ENCODE measurements at regions not wholly inside any gene's neighbourhood (a gene's known extent, or its start where the extent isn't known, plus 50 kb on each side); places are given as distances from the start of the nearest gene placed in this dataset.

- DNase-seq (ENCODE audit: low spot score in 2 of 2), result no peak
- Histone ChIP-seq H3K4me3 (no peak overlapping the region), H3K4me1 (no peaks in the 10 kb centered on the region), H3K9me3 (no peaks in the 10 kb centered on the region), H3K27me3 (no peaks in the 10 kb centered on the region), H3K36me3 (no peaks in the 10 kb centered on the region), H3K27ac (no peak overlapping the region)
- no peak for TF ChIP-seq POLR2A (IDR thresholded peaks at IDR 0.05)
- no peak for TF ChIP-seq POLR2AphosphoS5 (IDR thresholded peaks at IDR 0.05)
- 28% methylated on average over 3 of the region's 3 CpGs for WGBS
Measured at GRCh38 chr10:65847436-65848230, 1078.2 kb upstream of the LRRTM3 start.

GRCh38 chr10:65858841-65859240 is 1067.0 kb upstream of the LRRTM3 start:
- no peak overlapping the region for H3K27ac ChIP-seq
- no peak overlapping the region for H3K4me3 ChIP-seq
- no peak for DNase-seq (ENCODE audit: low spot score in 2 of 2)
- H3K36me3 ChIP-seq, result no peaks in the 10 kb centered on the region
- WGBS, result 96% methylated on average over 2 of the region's 2 CpGs
- no peaks in the 10 kb centered on the region for H3K9me3 ChIP-seq
- TF ChIP-seq POLR2A (IDR thresholded peaks at IDR 0.05) (no peak), EP300 (IDR thresholded peaks at IDR 0.05) (no peak), POLR2AphosphoS5 (IDR thresholded peaks at IDR 0.05) (no peak), CTCF (IDR thresholded peaks at IDR 0.05) (no peak)
- H3K4me1 ChIP-seq, result no peaks in the 10 kb centered on the region
- H3K27me3 ChIP-seq, result no peaks in the 10 kb centered on the region

GRCh38 chr10:65861249-65861648 is 1064.6 kb upstream of the LRRTM3 start:
- Histone ChIP-seq H3K4me3 (no peak overlapping the region), H3K27ac (no peak overlapping the region), H3K36me3 (no peaks in the 10 kb centered on the region), H3K4me1 (no peaks in the 10 kb centered on the region), H3K9me3 (no peaks in the 10 kb centered on the region), H3K27me3 (no peaks in the 10 kb centered on the region)
- DNase-seq (ENCODE audit: low spot score in 2 of 2), result no peak
- TF ChIP-seq CTCF (IDR thresholded peaks at IDR 0.05), result no peak
- TF ChIP-seq POLR2A (IDR thresholded peaks at IDR 0.05), result no peak
- no peak for TF ChIP-seq EP300 (IDR thresholded peaks at IDR 0.05)
